DND-41 (cell line): ENCODE measurements at regions not wholly inside any gene's neighbourhood (a gene's known extent, or its start where the extent isn't known, plus 50 kb on each side); places are given as distances from the start of the nearest gene placed in this dataset.
"Not testable (repeated sequence)": the region's sequence is repeated elsewhere in the genome, so short reads cannot be mapped to it uniquely, and the experiment has no call there.

Source experiments
- ATAC-seq: fragments of 200-7000 bp; cut with Tn5 transposase; 3 replicates; pipeline ENCODE4 v1.9.1; 2021; ENCODE audit warnings: low read depth; ENCODE audit not compliant: insufficient read depth
- DNase-seq: peaks from one replicate; pipeline ENCODE4 v3.0.0-alpha.2; 2020
- H2AFZ ChIP-seq: 2 replicates; pipeline ENCODE4 v1.6.0; 2012; ENCODE audit warnings: low read depth, low read length
- H3K27ac ChIP-seq: 2 replicates; pipeline ENCODE4 v1.5.1; 2012; ENCODE audit warnings: low read length, inconsistent platforms
- H3K27me3 ChIP-seq: fragments of 200-600 bp; sonication (generic); 2 replicates; pipeline ENCODE4 v1.6.0; 2012; ENCODE audit warnings: low read length, mild to moderate bottlenecking, inconsistent platforms; ENCODE audit not compliant: insufficient read depth, poor library complexity
- H3K36me3 ChIP-seq: 2 replicates; pipeline ENCODE4 v1.5.1; 2012; ENCODE audit warnings: low read length, inconsistent platforms; ENCODE audit not compliant: insufficient read depth
- H3K4me1 ChIP-seq: 2 replicates; pipeline ENCODE4 v1.5.1; 2012; ENCODE audit warnings: mild to moderate bottlenecking, low read length; ENCODE audit not compliant: insufficient read depth
- H3K4me2 ChIP-seq: 2 replicates; pipeline ENCODE4 v1.6.0; 2012; ENCODE audit warnings: mild to moderate bottlenecking, moderate library complexity, low read length, inconsistent platforms; ENCODE audit not compliant: insufficient read depth
- H3K4me3 ChIP-seq, 2 experiments: fragments of 200-600 bp in 1 of 2; shearing (Covaris generic) in 1 of 2; 2 replicates each; pipeline ENCODE4 v1.5.1; 2012 to 2016; ENCODE audit warnings: inconsistent platforms in 2 of 2, low read length in 2 of 2, mild to moderate bottlenecking in 2 of 2, low read depth in 1 of 2, moderate library complexity in 1 of 2
- H3K79me2 ChIP-seq: 2 replicates; pipeline ENCODE4 v1.6.0; 2012; ENCODE audit warnings: low read length, inconsistent platforms; ENCODE audit not compliant: insufficient read depth
- H3K9ac ChIP-seq: 2 replicates; pipeline ENCODE4 v1.6.0; 2012; ENCODE audit warnings: low read depth, mild to moderate bottlenecking, inconsistent platforms, low read length, moderate library complexity
- H3K9me3 ChIP-seq: 2 replicates; pipeline ENCODE4 v1.5.1; 2012; ENCODE audit warnings: low read length, moderate library complexity, mild to moderate bottlenecking, inconsistent platforms; ENCODE audit not compliant: insufficient read depth, severe bottlenecking
- H4K20me1 ChIP-seq: 2 replicates; pipeline ENCODE4 v1.6.0; 2012; ENCODE audit warnings: low read length; ENCODE audit not compliant: insufficient read depth
- EZH2 ChIP-seq: IDR thresholded peaks from 3 replicates; pipeline ENCODE4 v1.6.1; 2012; ENCODE audit warnings: borderline replicate concordance, low read depth, mild to moderate bottlenecking, moderate library complexity, low read length, inconsistent platforms; ENCODE audit not compliant: severe bottlenecking
- TF ChIP-seq, protein P1 (sequence below): IDR thresholded peaks from 2 replicates; pipeline ENCODE4 v1.5.1; 2012; ENCODE audit warnings: borderline replicate concordance, low read length, moderate library complexity, mild to moderate bottlenecking; ENCODE audit not compliant: poor library complexity, severe bottlenecking; ENCODE audit errors: extremely low read depth

DNA sequence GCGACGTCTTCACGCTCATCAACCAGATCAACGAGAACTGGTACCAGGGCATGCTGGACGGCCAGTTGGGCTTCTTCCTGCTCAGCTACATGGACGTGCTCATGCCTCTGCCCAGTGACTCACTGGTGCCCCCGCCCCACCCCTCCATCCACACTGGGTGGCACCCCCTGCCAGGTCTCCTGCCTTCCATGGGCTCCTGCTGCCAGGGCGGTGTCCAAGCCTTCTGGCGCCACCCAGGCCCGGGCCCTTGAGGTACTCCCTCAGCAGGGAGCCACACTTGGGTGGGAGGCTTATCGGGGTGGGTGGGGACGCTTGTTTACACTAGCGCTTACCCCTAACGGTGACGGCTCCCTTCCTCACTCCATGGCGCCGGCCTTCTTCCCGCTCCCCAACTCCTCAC is 148.2 kb downstream of the GOSR1 start:
- not testable (repeated sequence) for H4K20me1 ChIP-seq, H3K27me3 ChIP-seq, H3K4me3 ChIP-seq, DNase-seq, ATAC-seq, H3K9me3 ChIP-seq, H3K27ac ChIP-seq, H3K79me2 ChIP-seq, H3K4me2 ChIP-seq, H3K4me1 ChIP-seq, H3K9ac ChIP-seq, H2AFZ ChIP-seq
- peaks cover 14% of the 10 kb centered on the region for H3K36me3 ChIP-seq

DNA sequence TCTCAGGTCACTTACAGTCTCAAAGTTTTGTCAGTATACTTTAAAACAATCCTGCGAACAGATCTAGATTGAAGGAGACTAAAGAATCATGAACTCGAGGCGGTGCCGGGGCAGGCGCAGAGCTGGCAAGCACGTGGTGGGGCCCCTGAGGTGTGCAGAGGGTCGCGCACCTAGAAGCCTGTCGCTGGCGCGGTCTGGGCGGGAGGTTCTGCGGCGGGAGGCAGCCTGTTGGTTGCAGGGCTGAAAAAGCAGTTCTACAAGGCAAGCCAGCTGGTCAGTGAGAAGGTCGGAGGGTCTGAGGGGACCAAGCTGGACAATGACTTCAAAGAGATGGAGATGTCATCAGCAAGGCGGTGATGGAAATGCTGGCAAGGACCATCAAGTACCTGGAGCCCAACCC is 147.0 kb downstream of the GOSR1 start:
- ATAC-seq, H3K9ac ChIP-seq, H3K9me3 ChIP-seq, H3K27ac ChIP-seq, H3K4me3 ChIP-seq, H3K4me2 ChIP-seq, H3K27me3 ChIP-seq, H4K20me1 ChIP-seq, H3K79me2 ChIP-seq, H3K4me1 ChIP-seq, H2AFZ ChIP-seq, DNase-seq: not testable (repeated sequence)
- peaks cover 14% of the 10 kb centered on the region for H3K36me3 ChIP-seq

DNA sequence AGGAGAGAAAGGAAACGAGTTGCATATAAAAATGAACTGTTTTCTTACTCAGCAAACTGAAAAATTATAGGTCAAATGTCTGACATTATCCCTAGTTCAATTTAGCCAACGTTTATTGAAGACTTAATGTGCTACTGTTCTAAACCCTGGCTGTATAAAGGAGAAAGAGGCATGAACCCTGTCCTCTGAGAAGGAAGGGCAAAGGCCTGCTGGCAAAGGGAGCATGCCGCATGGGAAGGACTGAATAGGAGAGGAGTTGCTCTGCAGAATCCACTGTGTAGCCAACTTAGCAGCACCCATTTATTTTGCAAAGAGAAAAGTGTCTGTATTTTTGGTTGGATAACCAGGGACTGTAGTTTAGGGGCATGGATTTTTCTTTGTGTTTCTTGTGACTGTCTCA is 132.5 kb downstream of the GOSR1 start:
- H3K27me3 ChIP-seq, H3K4me1 ChIP-seq, H3K27ac ChIP-seq, H3K4me2 ChIP-seq, H2AFZ ChIP-seq, H3K36me3 ChIP-seq, ATAC-seq, DNase-seq, H3K4me3 ChIP-seq, H4K20me1 ChIP-seq, H3K9me3 ChIP-seq, H3K9ac ChIP-seq: not testable (repeated sequence)
- peaks cover 27% of the 10 kb centered on the region for H3K79me2 ChIP-seq

DNA sequence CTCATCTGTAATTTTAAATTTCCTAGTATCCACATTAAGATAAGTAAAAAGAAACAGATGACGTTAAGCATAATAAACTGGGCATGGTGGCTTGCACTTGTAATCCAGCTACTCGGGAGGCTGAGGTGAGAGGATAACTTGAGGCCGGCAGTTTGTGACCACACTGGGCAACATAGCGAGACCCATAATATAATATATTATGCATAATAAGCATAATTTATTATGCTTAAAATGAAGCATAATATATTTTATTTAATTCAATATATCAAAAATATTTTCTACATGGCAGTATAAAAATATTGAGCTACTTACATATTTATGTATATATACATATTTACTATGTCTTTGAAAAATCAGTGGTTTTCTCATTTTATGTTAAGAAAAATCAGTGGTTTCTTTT is 128.3 kb downstream of the GOSR1 start:
- Histone ChIP-seq H3K9ac (no peak overlapping the region), H4K20me1 (no peaks in the 10 kb centered on the region; the same call in 1 of the 2 replicates), H3K36me3 (peaks cover 4% of the 10 kb centered on the region; the same call in 1 of the 2 replicates), H3K27me3 (no peaks in the 10 kb centered on the region), H3K27ac (no peak overlapping the region), H3K4me1 (peaks cover 21% of the 10 kb centered on the region), H3K79me2 (peaks cover 55% of the 10 kb centered on the region), H3K9me3 (no peaks in the 10 kb centered on the region), H3K4me2 (no peak overlapping the region), H3K4me3 (no peak overlapping the region), H2AFZ (no peak overlapping the region)
- ATAC-seq = no peak
- no peak for DNase-seq
- no peak for TF ChIP-seq EZH2
- TF ChIP-seq, protein P1, sequence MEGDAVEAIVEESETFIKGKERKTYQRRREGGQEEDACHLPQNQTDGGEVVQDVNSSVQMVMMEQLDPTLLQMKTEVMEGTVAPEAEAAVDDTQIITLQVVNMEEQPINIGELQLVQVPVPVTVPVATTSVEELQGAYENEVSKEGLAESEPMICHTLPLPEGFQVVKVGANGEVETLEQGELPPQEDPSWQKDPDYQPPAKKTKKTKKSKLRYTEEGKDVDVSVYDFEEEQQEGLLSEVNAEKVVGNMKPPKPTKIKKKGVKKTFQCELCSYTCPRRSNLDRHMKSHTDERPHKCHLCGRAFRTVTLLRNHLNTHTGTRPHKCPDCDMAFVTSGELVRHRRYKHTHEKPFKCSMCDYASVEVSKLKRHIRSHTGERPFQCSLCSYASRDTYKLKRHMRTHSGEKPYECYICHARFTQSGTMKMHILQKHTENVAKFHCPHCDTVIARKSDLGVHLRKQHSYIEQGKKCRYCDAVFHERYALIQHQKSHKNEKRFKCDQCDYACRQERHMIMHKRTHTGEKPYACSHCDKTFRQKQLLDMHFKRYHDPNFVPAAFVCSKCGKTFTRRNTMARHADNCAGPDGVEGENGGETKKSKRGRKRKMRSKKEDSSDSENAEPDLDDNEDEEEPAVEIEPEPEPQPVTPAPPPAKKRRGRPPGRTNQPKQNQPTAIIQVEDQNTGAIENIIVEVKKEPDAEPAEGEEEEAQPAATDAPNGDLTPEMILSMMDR = no peak

DNA sequence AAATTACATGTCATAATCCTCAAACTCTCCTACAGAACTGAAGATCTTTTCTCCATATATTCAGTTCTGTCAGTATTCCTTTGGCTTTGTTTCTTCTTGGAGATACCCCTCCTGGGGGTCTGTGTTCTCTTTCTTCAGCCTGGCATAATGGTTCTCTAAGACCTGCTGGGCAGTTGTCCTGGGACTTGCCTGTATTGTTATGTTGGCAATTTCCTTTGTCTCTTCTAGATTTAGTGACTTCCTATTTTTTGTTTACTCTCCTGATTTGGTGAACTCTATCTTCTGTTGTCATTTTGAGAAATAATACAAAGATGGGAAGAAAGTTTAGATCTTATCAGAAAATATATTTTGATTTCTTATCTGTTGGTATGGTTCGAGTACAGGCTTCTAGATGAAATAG is 127.8 kb downstream of the GOSR1 start:
- peaks cover 57% of the 10 kb centered on the region for H3K79me2 ChIP-seq
- peaks cover 4% of the 10 kb centered on the region; the same call in 1 of the 2 replicates for H3K36me3 ChIP-seq
- H3K4me1 ChIP-seq = peaks cover 23% of the 10 kb centered on the region
- no peaks in the 10 kb centered on the region for H3K27me3 ChIP-seq
- H3K9ac ChIP-seq = no peak overlapping the region
- no peak overlapping the region for H3K4me3 ChIP-seq
- no peak for ATAC-seq
- no peaks in the 10 kb centered on the region for H3K9me3 ChIP-seq
- H3K4me2 ChIP-seq = no peak overlapping the region
- no peak overlapping the region for H2AFZ ChIP-seq
- no peaks in the 10 kb centered on the region; the same call in 1 of the 2 replicates for H4K20me1 ChIP-seq
- no peak overlapping the region for H3K27ac ChIP-seq
- TF ChIP-seq, protein P1 = no peak
- no peak for TF ChIP-seq EZH2
- DNase-seq = no peak

DNA sequence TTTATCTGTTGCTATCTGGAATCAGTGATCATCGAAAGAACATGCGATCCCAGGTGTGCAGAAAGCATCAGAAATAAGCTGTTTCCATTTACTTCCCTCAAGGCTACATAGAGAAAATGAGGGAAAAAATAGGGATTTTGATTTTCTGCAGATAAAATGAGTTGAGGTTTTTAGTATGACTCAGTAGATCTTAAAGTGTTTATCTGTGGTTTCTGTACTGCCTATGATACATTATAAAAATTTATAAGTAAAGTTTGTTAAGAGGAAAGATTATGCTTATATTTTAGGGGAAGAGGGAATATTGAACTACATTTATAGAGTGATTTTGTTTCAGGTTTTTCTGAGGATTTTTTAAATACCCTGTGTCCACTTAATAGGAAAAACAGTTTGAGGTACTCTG is 125.2 kb downstream of the GOSR1 start:
- peaks cover 32% of the 10 kb centered on the region for H3K4me1 ChIP-seq
- not testable (repeated sequence) for H2AFZ ChIP-seq, H3K27ac ChIP-seq, H3K9me3 ChIP-seq, H3K27me3 ChIP-seq, H3K4me3 ChIP-seq, ATAC-seq, H3K36me3 ChIP-seq, DNase-seq, H4K20me1 ChIP-seq
- H3K9ac ChIP-seq = peak overlapping the region; percentile 10; the same call in 1 of the 2 replicates
- H3K79me2 ChIP-seq = peaks cover 55% of the 10 kb centered on the region
- H3K4me2 ChIP-seq = peak overlapping the region; percentile 80

DNA sequence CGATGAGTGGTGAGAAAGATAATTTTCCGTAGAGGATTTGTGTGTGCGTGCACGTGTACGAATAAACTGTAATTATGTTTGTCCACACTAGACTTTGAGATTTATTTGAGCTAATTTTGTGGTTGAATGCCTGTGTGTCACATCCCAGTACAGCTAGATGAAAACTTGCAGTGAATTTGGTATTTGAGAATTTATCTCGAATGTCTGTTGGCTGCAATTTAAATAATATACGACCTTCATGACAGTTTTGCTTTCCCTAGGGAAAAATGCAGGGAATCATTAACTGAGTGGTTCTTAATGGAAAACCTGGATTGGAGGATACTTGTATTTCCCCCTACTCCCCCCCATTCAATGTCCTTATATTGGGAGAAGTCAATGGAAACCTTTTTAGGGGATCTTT is 124.8 kb downstream of the GOSR1 start:
- ATAC-seq, H3K27ac ChIP-seq, DNase-seq, H2AFZ ChIP-seq, H3K27me3 ChIP-seq, H3K36me3 ChIP-seq, H4K20me1 ChIP-seq, H3K9me3 ChIP-seq: not testable (repeated sequence)
- Histone ChIP-seq H3K79me2 (peaks cover 51% of the 10 kb centered on the region), H3K4me2 (peak overlapping the region; percentile 80), H3K9ac (peak overlapping the region; percentile 10; the same call in 1 of the 2 replicates), H3K4me3 (peak overlapping the region in 1 of 2 experiments; percentile 36; a peak in 2 of 4 replicates), H3K4me1 (peaks cover 32% of the 10 kb centered on the region)
